Breast epithelium (tissue), 4 donors: ENCODE measurements at regions not wholly inside any gene's neighbourhood (a gene's known extent, or its start where the extent isn't known, plus 50 kb on each side); places are given as distances from the start of the nearest gene placed in this dataset.

Experiments used
- DNase-seq, 2 donors: peaks; one replicate each; pipeline ENCODE4 v3.0.0-alpha.2; 2019; ENCODE audit warnings: low spot score in 2 of 2
- H3K27ac ChIP-seq, 2 donors: fragments of 200-600 bp; sonication (generic) in 1 of 2; one replicate each; pipeline ENCODE4 v1.5.1; 2016 to 2019; ENCODE audit warnings: mild to moderate bottlenecking in 1 of 2
- H3K27me3 ChIP-seq, 2 donors: fragments of 200-600 bp; sonication (generic) in 1 of 2; one replicate each; pipeline versions ENCODE4 v1.5.1 to v1.6.0; 2017 to 2019; ENCODE audit warnings: control low read depth in 1 of 2, mild to moderate bottlenecking in 1 of 2
- H3K36me3 ChIP-seq: fragments of 200-600 bp; one replicate; pipeline ENCODE4 v1.5.1; 2019
- H3K4me1 ChIP-seq, 2 donors: fragments of 200-600 bp; sonication (generic); one replicate each; pipeline ENCODE4 v1.5.1; 2016 to 2019; ENCODE audit warnings: control low read depth in 1 of 2
- H3K4me3 ChIP-seq, 3 donors: fragments of 200-600 bp; sonication (generic); 1 replicate in 2 of 3; 2 replicates in 1 of 3; pipeline ENCODE4 v1.5.1; 2016 to 2019; ENCODE audit warnings: mild to moderate bottlenecking in 3 of 3, moderate library complexity in 2 of 3
- H3K9me3 ChIP-seq, 2 donors: fragments of 200-600 bp; sonication (generic) in 1 of 2; one replicate each; pipeline ENCODE4 v1.5.1; 2016 to 2019; ENCODE audit warnings: control low read depth in 1 of 2
- POLR2A ChIP-seq: fragments of 450-650 bp; IDR thresholded peaks from one replicate; pipeline ENCODE4 v1.6.1; 2016; ENCODE audit warnings: antibody characterized with exemption, mild to moderate bottlenecking, moderate library complexity
- POLR2AphosphoS5 ChIP-seq, 3 donors: sonication (generic); formaldehyde crosslinking; IDR thresholded peaks; one replicate each; pipeline ENCODE4 v1.6.1; 2017; ENCODE audit warnings: antibody characterized with exemption in 3 of 3
- intact Hi-C: fragments of 100-400 bp; cut with DNase I; formaldehyde crosslinking; loops from one replicate; pipeline ENCODE4 v1.15.1; 2023; ENCODE audit warnings: low total_unique reads
- TF ChIP-seq, protein P1 (sequence below), 3 donors: fragments of 450-650 bp; IDR thresholded peaks; one replicate each; pipeline ENCODE4 v1.5.1; 2016 to 2017; ENCODE audit warnings: antibody characterized with exemption in 3 of 3, mild to moderate bottlenecking in 3 of 3, moderate library complexity in 3 of 3

DNA sequence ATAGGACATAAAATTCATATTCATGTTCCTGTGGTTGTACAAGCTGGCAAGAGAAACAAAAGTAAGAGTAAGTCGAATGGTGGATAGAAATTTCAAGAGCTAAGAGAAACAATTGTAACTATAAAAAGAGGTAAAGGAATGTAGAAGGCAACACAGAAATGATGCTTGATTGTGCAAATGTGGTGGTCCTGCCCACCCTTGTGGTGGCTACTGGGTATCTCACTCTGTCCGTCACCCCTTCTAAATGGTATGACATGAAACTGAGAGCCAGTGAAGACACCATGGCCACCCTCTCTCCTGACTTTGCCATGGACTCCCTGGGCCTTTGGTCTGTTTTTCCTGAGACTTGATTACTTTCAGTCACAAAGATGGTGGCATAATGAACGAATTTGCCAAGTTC lies 925.9 kb upstream of the SLITRK6 start:
- no peaks in the 10 kb centered on the region for H3K27me3 ChIP-seq
- H3K4me3 ChIP-seq, result no peak overlapping the region
- no peak overlapping the region for H3K27ac ChIP-seq
- H3K4me1 ChIP-seq, result no peaks in the 10 kb centered on the region
- no peaks in the 10 kb centered on the region for H3K9me3 ChIP-seq
- no peaks in the 10 kb centered on the region for H3K36me3 ChIP-seq
- TF ChIP-seq POLR2AphosphoS5 (IDR thresholded peaks at IDR 0.05) (no peak), POLR2A (no peak)
- TF ChIP-seq, protein P1, sequence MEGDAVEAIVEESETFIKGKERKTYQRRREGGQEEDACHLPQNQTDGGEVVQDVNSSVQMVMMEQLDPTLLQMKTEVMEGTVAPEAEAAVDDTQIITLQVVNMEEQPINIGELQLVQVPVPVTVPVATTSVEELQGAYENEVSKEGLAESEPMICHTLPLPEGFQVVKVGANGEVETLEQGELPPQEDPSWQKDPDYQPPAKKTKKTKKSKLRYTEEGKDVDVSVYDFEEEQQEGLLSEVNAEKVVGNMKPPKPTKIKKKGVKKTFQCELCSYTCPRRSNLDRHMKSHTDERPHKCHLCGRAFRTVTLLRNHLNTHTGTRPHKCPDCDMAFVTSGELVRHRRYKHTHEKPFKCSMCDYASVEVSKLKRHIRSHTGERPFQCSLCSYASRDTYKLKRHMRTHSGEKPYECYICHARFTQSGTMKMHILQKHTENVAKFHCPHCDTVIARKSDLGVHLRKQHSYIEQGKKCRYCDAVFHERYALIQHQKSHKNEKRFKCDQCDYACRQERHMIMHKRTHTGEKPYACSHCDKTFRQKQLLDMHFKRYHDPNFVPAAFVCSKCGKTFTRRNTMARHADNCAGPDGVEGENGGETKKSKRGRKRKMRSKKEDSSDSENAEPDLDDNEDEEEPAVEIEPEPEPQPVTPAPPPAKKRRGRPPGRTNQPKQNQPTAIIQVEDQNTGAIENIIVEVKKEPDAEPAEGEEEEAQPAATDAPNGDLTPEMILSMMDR (IDR thresholded peaks at IDR 0.05), result no peak
- intact Hi-C loops, result no loop called here
- DNase-seq, result no peak

DNA sequence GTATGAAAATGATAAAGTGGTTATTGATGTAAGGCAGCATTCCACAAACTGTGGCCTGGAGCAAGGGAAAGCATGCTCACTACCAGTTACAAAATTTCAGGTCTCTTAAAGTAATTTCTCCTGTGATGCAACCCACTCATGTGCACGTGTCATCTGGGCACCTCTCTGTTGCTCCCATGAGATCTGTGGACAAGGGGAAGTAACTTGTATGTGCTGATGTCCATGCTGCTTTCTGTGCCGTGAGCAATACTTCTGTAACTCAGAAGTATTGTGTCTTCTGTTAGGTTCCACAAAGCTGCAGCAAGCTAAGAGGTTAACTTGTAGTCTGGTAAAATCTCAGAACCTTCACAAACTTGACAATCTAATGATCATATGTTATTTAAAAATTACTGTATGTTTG lies 930.0 kb upstream of the SLITRK6 start:
- no peak for TF ChIP-seq POLR2AphosphoS5 (IDR thresholded peaks at IDR 0.05)
- TF ChIP-seq, protein P1 (IDR thresholded peaks at IDR 0.05), result no peak
- no peak for TF ChIP-seq POLR2A
- Histone ChIP-seq H3K9me3 (no peaks in the 10 kb centered on the region), H3K27me3 (no peaks in the 10 kb centered on the region), H3K4me3 (no peak overlapping the region), H3K36me3 (no peaks in the 10 kb centered on the region), H3K27ac (no peak overlapping the region), H3K4me1 (no peaks in the 10 kb centered on the region)
- intact Hi-C loops, result no loop called here
- no peak for DNase-seq

DNA sequence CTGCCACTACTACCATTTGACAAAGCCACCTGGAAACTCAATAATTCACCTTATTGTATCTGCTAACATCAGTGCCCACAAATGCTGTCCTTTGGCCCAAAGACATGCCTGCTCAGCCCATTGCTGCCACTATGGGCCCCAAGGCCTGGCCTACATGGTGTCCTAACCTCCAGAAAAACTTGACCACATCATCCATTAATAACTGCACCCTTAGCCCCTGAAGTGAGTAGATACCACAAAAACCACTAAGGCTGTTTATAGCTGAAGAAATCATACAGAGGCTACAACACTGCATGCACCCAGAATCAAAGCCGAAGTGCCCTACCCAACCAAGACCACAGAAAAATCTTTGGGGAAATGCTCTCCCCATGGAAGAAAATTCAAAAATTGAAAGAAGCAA lies 932.8 kb upstream of the SLITRK6 start:
- Histone ChIP-seq H3K36me3 (no peaks in the 10 kb centered on the region), H3K4me3 (no peak overlapping the region), H3K27ac (no peak overlapping the region), H3K27me3 (no peaks in the 10 kb centered on the region), H3K4me1 (no peaks in the 10 kb centered on the region), H3K9me3 (peaks cover 0 to 1% of the 10 kb centered on the region in 2 donors)
- no peak for TF ChIP-seq POLR2AphosphoS5 (IDR thresholded peaks at IDR 0.05)
- DNase-seq, result no peak
- intact Hi-C loops, result no loop called here

DNA sequence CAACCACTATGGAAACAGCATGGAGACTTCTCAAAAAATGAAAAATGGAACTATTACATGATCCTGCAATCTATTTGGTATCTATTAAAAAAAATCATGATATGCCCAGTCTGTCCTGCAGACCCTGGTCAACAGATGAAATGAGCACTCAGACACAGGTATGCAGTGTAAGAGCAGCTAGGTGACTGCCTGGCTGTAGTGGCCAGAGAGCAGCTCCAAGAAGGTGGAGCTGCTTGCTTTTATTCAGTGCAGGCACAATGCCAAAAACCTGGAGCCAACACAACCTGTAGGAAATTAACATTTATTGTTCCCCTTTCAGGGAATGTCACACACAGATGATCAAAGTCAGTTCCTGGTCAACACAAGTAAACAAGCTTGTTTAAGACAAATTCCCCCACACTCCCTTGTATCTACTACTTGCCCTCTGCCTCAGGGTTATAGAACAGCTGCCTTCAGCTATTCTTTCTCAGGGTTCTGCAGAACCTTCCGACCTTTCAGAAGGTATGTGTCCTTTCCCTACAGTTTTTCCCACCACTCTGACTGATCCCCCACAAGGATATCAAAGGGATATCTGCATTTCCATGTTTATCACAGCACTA lies 933.7 kb upstream of the SLITRK5 start:
- no peaks in the 10 kb centered on the region for H3K27me3 ChIP-seq
- no peak for TF ChIP-seq POLR2AphosphoS5 (IDR thresholded peaks at IDR 0.05)
- TF ChIP-seq, protein P1 (IDR thresholded peaks at IDR 0.05), result no peak
- no peak for TF ChIP-seq POLR2A
- intact Hi-C loops, result no loop called here
- H3K36me3 ChIP-seq, result no peaks in the 10 kb centered on the region
- no peak overlapping the region for H3K27ac ChIP-seq
- no peaks in the 10 kb centered on the region for H3K4me1 ChIP-seq
- no peak overlapping the region for H3K4me3 ChIP-seq
- no peak for DNase-seq
- peaks cover 0 to 8% of the 10 kb centered on the region in 2 donors for H3K9me3 ChIP-seq

DNA sequence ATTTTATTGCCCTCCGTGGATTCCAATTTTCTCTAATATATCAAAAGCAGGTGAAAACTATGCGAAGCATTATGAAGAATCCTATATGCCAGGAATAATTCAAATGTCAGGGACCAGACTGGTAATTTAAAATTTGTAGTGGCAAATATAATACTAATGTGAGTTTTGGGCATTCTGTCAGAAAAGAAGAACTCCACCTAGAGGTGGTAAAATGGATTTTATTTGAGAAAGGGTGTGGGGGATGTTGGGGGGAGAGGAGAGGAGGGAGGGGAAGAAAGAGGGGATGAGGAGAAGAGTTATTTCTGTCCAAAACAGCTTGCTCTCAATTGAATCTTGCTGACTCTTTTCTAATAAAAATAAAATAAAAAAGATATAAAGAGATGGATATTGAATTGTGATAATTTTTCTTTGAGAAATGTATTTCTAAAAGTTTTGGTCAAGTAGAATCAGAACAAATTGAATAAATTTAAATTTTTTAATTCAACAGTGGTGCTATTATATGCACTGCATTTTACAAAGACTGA lies 929.3 kb upstream of the SLITRK5 start:
- H3K27me3 ChIP-seq, result no peaks in the 10 kb centered on the region
- H3K4me3 ChIP-seq, result no peak overlapping the region
- no peaks in the 10 kb centered on the region for H3K4me1 ChIP-seq
- intact Hi-C loops, result no loop called here
- H3K36me3 ChIP-seq, result no peaks in the 10 kb centered on the region
- H3K9me3 ChIP-seq, result peaks cover 0 to 8% of the 10 kb centered on the region in 2 donors
- no peak for DNase-seq
- H3K27ac ChIP-seq, result no peak overlapping the region
- TF ChIP-seq POLR2A (no peak), POLR2AphosphoS5 (IDR thresholded peaks at IDR 0.05) (no peak)
- TF ChIP-seq, protein P1 (IDR thresholded peaks at IDR 0.05), result no peak
